Panc1 (cell line): ENCODE measurements at regions not wholly inside any gene's neighbourhood (a gene's known extent, or its start where the extent isn't known, plus 50 kb on each side); places are given as distances from the start of the nearest gene placed in this dataset.

Experiments
- POLR2AphosphoS5 ChIP-seq: IDR thresholded peaks from 2 replicates; pipeline ENCODE4 v1.6.1; 2012; ENCODE audit warnings: mild to moderate bottlenecking, low read depth, low read length, moderate library complexity
- SIN3A ChIP-seq: IDR thresholded peaks from 2 replicates; pipeline ENCODE4 v1.6.1; 2012; ENCODE audit warnings: low read depth, mild to moderate bottlenecking, low read length, moderate library complexity, borderline replicate concordance; ENCODE audit not compliant: insufficient read depth
- TF ChIP-seq, protein P1 (sequence below): fragments of 450-650 bp; IDR thresholded peaks from 2 replicates; pipeline ENCODE4 v1.5.1; 2017; ENCODE audit warnings: mild to moderate bottlenecking
- TF ChIP-seq, protein P2 (sequence below), 2 experiments: IDR thresholded peaks; 2 replicates each; pipeline ENCODE4 v1.6.1; 2011 to 2012; ENCODE audit warnings: low read depth in 2 of 2, control low read depth in 1 of 2, low read length in 1 of 2, mild to moderate bottlenecking in 1 of 2, moderate library complexity in 1 of 2; ENCODE audit not compliant: insufficient read depth in 1 of 2

DNA sequence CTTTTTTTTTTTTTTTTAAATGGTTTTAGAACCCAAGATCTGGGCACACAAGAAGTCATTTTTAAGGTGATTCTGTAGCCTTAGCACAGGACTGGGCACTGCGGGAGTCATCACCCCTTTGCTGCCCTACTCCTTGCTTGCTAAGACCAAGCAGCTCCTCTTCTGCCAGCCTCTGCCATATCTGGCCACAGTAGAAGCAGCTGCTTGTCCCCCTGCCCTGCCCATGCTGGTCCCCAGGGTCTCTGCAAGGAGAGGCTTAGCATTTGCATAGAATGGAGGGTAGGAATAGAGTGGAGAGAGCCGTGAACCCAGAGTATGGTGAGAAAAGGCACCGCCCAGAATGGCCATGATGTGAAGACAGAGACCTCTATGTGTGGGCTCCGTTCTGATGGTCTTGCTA, 109.3 kb downstream of the ADRA2C start:
- no peak for TF ChIP-seq POLR2AphosphoS5
- TF ChIP-seq SIN3A: no peak
- TF ChIP-seq, protein P1, sequence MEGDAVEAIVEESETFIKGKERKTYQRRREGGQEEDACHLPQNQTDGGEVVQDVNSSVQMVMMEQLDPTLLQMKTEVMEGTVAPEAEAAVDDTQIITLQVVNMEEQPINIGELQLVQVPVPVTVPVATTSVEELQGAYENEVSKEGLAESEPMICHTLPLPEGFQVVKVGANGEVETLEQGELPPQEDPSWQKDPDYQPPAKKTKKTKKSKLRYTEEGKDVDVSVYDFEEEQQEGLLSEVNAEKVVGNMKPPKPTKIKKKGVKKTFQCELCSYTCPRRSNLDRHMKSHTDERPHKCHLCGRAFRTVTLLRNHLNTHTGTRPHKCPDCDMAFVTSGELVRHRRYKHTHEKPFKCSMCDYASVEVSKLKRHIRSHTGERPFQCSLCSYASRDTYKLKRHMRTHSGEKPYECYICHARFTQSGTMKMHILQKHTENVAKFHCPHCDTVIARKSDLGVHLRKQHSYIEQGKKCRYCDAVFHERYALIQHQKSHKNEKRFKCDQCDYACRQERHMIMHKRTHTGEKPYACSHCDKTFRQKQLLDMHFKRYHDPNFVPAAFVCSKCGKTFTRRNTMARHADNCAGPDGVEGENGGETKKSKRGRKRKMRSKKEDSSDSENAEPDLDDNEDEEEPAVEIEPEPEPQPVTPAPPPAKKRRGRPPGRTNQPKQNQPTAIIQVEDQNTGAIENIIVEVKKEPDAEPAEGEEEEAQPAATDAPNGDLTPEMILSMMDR: no peak
- TF ChIP-seq, protein P2, sequence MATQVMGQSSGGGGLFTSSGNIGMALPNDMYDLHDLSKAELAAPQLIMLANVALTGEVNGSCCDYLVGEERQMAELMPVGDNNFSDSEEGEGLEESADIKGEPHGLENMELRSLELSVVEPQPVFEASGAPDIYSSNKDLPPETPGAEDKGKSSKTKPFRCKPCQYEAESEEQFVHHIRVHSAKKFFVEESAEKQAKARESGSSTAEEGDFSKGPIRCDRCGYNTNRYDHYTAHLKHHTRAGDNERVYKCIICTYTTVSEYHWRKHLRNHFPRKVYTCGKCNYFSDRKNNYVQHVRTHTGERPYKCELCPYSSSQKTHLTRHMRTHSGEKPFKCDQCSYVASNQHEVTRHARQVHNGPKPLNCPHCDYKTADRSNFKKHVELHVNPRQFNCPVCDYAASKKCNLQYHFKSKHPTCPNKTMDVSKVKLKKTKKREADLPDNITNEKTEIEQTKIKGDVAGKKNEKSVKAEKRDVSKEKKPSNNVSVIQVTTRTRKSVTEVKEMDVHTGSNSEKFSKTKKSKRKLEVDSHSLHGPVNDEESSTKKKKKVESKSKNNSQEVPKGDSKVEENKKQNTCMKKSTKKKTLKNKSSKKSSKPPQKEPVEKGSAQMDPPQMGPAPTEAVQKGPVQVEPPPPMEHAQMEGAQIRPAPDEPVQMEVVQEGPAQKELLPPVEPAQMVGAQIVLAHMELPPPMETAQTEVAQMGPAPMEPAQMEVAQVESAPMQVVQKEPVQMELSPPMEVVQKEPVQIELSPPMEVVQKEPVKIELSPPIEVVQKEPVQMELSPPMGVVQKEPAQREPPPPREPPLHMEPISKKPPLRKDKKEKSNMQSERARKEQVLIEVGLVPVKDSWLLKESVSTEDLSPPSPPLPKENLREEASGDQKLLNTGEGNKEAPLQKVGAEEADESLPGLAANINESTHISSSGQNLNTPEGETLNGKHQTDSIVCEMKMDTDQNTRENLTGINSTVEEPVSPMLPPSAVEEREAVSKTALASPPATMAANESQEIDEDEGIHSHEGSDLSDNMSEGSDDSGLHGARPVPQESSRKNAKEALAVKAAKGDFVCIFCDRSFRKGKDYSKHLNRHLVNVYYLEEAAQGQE (IDR thresholded peaks at IDR 0.05; ENCODE audit: insufficient read depth in 1 of 2, low read depth in 2 of 2, low read length in 1 of 2): no peak
